A673 (cell line): ENCODE measurements at regions not wholly inside any gene's neighbourhood (a gene's known extent, or its start where the extent isn't known, plus 50 kb on each side); places are given as distances from the start of the nearest gene placed in this dataset.

Source experiments
- CTCF ChIP-seq: fragments of 300-800, 200-600 bp; sonication (generic); conservative IDR thresholded peaks from 2 replicates; pipeline ENCODE4 v1.5.1; 2017; ENCODE audit warnings: low read depth, mild to moderate bottlenecking, antibody characterized with exemption, low read length, moderate library complexity, mixed read lengths
- EZH2 ChIP-seq: fragments of 200-600 bp; sonication (generic); IDR thresholded peaks from 2 replicates; pipeline ENCODE4 v1.6.1; 2017; ENCODE audit warnings: borderline replicate concordance, low read depth, mild to moderate bottlenecking, mixed read lengths, antibody characterized with exemption, low read length; ENCODE audit not compliant: poor library complexity, severe bottlenecking

DNA sequence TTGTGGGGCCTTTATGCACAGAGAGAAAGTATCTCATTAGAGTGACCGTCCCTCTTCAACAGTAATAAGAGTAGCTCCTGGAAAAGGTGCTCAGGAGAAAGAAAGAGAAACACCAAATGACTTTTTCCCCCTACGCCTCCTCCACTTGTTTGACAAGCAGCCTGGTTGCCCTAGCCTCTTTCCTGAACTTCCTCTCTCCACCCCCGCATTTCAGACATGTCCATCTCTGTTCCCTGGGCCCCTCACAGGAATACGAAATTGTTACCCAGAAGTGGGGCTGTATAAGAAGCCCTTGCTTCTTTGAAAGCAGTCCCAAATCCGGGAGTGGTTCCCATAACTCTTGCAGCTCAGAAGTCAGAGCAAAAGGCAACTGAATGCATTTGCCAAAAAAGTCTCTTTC is 119.6 kb upstream of the ADO start:
- TF ChIP-seq CTCF = no peak
- TF ChIP-seq EZH2 = no peak
